Activated naive CD4-positive, alpha-beta T cell treated with anti-CD3 and anti-CD28 coated beads, Interleukin-2, amount 50 U/mL, for 72 hours (primary cell): ENCODE measurements at regions not wholly inside any gene's neighbourhood (a gene's known extent, or its start where the extent isn't known, plus 50 kb on each side); places are given as distances from the start of the nearest gene placed in this dataset.
"Not testable (repeated sequence)": the region's sequence is repeated elsewhere in the genome, so short reads cannot be mapped to it uniquely, and the experiment has no call there.

Experiments used
- ATAC-seq, 2 donors: fragments of 150-1000 bp; cut with Tn5 transposase; 2 replicates each; pipeline ENCODE4 v1.10.0; 2021; ENCODE audit warnings: mild to moderate bottlenecking in 2 of 2, moderate library complexity in 2 of 2
- DNase-seq, 2 donors: peaks; one replicate each; pipeline ENCODE4 v3.0.0; 2021 to 2022; ENCODE audit warnings: low spot score in 2 of 2
- H3K27ac Mint-ChIP-seq, 2 donors: one replicate each; pipeline ENCODE4 v1.8.0; 2022; ENCODE audit warnings: mild to moderate bottlenecking in 2 of 2, mixed read lengths in 2 of 2
- H3K36me3 Mint-ChIP-seq, 2 donors: one replicate each; pipeline ENCODE4 v1.8.0; 2022; ENCODE audit warnings: mixed read lengths in 2 of 2
- H3K9me3 Mint-ChIP-seq, 2 donors: one replicate each; pipeline ENCODE4 v1.8.0; 2022; ENCODE audit warnings: mixed read lengths in 2 of 2

DNA sequence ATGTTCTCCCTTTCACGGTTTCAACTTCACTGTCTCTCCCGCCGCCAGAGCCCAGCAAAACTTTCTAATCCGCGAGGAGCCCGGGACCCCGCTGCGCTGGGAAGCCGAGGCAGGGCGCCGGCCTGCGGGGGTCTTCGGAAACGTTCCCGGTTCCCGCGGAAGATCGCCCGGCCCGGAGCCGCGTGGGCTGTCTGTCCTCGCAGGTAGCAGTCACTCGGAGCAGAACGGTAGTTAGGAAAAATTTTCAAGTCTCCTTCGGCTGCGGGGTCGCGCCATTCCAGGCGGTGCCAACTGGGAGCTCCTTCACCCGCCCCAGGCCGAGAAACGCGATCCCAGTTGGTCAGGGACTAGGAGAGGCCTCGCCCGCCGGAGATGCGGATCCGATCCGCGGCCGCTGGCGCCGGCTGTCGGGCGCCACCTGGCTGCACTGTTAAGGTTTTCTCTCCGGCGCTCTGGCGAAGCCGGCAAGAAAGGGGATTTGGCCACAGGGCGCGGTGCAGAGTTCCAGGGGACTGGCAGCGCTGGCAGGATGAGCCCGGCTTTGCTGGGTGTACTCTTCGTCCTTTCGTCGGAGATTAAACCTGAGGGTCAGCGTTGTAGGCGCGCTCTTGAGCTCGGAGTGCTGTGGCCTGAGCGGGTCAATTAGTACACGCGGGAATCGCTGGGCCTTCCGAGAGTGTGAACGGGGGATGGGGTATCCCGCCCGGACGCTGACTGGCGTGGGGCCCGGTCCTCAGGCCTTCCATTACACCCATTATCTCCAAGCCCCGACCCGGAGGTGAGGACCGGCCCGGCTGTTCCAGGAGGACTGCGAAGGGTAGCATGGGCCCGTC lies 135.4 kb downstream of the KCNJ12 start:
- DNase-seq (peak; percentile 52 to 62), ATAC-seq (peak; percentile 81 to 88)
- H3K36me3 Mint-ChIP-seq, result no peaks in the 10 kb centered on the region
- peak overlapping the region in 1 of 2 donors; percentile 21 for H3K27ac Mint-ChIP-seq
- no peaks in the 10 kb centered on the region for H3K9me3 Mint-ChIP-seq

- ATAC-seq (peak in 1 of 2 donors; percentile 22), DNase-seq (no peak)
- no peak overlapping the region for H3K27ac Mint-ChIP-seq
- H3K36me3 Mint-ChIP-seq, result no peaks in the 10 kb centered on the region
- no peaks in the 10 kb centered on the region for H3K9me3 Mint-ChIP-seq
Observed at GRCh38 chr17:21512307-21513011, 136.3 kb downstream of the KCNJ12 start.

DNA sequence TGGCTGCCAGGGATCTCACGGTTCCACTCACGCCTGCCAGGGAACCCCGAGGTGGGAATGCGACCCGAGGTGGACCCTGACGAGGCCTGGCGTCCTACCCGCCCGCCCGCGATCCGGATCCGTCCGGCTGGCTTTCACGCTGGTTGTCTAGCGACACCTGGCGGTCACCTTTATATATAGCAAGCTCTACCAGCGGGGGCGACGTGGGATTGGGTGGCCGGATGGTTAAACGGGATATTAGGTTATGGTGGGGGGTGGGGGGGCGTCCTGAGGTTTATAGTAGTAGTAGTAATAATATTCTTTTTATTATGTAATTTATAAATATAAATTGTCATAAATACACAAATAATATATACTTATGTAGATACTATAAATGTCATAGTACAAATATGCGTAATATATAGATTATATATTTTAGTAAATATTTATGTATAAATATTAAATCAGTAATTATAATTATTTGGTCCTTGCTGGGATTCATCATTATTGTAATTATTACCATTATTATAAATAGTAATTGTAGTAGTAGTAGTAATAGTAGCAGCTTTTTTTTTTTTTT lies 136.9 kb downstream of the KCNJ12 start:
- peak; percentile 75 to 81 for ATAC-seq
- DNase-seq, result peak; percentile 69 to 80
- H3K9me3 Mint-ChIP-seq, result no peaks in the 10 kb centered on the region
- H3K27ac Mint-ChIP-seq, result no peak overlapping the region
- H3K36me3 Mint-ChIP-seq, result no peaks in the 10 kb centered on the region

DNA sequence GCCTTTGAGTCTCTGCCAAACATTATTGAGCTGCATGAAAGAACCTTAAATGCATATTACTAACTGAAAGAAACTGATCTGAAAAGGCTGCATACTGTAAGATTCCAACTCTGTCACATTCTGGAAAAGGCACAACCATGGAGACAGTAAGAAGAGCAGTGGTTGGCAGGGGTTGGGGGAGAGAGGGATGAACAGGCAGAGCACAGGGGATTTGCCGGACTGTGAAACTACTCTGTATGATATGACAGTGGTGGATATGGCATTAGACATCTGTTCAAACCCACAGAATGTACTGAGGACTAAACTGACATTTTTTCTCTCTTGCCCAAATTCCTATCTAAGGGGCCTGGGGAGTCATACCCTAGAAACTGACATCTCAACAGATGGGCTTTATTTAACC lies 138.4 kb downstream of the KCNJ12 start:
- ATAC-seq, H3K9me3 Mint-ChIP-seq, DNase-seq: not testable (repeated sequence)

DNA sequence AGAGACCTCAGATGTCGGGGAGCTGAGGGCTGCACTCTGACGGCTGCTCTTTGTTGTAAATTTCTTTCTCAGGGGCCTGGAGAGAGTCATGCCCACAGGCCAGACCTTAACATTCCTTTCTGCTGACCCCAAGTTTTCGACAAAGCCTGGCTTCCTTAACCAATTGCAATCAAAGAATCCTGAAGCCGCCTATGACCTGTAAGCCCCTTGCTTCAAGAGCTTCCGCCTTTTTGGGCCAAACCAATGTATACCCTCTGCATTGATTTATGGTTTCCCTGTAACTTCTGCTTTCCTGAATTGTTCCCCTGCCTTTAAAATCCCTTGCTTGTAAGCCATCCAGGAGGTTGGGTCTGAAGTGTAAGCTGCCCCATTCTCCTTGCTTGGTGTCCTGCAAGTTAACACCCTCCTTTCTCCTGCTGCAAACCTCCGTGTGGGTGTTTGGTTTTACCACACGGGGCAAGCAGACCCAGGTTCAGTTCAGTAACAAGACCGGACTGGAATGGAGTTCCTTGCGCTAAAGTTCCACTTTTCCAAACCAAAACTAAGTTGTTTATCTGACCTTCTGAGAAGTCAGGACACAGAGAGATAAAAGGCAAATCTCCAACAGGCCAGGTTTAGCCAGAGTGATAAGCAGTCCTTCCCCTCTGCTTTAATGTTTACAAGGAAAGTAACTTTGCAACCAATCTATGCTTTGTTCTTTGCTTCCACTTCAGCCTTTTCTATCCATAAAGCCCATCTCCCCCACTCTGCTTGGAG lies 141.6 kb downstream of the KCNJ12 start:
- Mint-ChIP-seq H3K36me3 (no peaks in the 10 kb centered on the region), H3K9me3 (no peaks in the 10 kb centered on the region), H3K27ac (no peak overlapping the region)
- no peak for ATAC-seq
- no peak for DNase-seq

More for the DNA sequence above, 138.4 kb downstream of the KCNJ12 start:
- H3K36me3 Mint-ChIP-seq, H3K27ac Mint-ChIP-seq: not testable (repeated sequence)

DNA sequence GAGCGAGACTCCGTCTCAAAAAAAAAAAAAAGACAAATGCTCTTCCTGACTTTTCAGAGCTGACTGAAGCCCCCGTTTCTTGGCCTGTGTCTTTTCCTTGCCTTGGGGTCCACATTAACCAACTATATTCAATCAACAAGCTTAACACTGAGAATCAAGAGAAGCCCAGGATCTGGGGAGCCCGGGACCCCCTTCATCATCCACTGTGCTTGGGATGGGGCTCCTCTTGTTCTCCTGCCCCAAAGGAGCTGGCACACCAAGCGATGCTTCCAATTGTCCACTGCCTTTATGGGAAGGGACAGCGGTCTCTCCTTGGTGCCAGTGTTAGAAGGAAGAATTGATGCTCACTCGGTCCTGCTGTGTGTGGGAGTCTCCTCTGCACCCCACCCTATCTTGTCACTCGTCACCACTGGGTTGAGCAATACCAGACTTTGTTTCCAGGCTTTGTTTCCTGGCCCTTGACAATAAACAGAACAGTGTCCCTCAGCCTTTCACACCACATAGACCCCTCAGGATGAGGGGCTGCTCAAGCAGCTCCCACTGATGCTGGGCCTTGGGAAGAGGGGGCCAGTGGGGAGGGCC lies 146.7 kb downstream of the KCNJ12 start:
- DNase-seq (no peak), ATAC-seq (no peak)
- H3K27ac Mint-ChIP-seq, result no peak overlapping the region
- no peaks in the 10 kb centered on the region for H3K36me3 Mint-ChIP-seq
- H3K9me3 Mint-ChIP-seq, result no peaks in the 10 kb centered on the region

- no peak for ATAC-seq
- Mint-ChIP-seq H3K9me3 (no peaks in the 10 kb centered on the region), H3K36me3 (no peaks in the 10 kb centered on the region), H3K27ac (no peak overlapping the region)
- no peak for DNase-seq
Observed at GRCh38 chr17:21523497-21524210, 147.5 kb downstream of the KCNJ12 start.

GRCh38 chr17:21524211-21524591 lies 148.0 kb downstream of the KCNJ12 start:
- Mint-ChIP-seq H3K27ac (no peak overlapping the region), H3K9me3 (no peaks in the 10 kb centered on the region), H3K36me3 (no peaks in the 10 kb centered on the region)
- ATAC-seq, result no peak
- DNase-seq, result no peak

- no peaks in the 10 kb centered on the region for H3K36me3 Mint-ChIP-seq
Observed at GRCh38 chr17:21525464-21526130, 149.4 kb downstream of the KCNJ12 start.

GRCh38 chr17:21528031-21528695 lies 152.0 kb downstream of the KCNJ12 start:
- peaks cover 0 to 14% of the 10 kb centered on the region in 2 donors for H3K36me3 Mint-ChIP-seq
- H3K27ac Mint-ChIP-seq, result no peak overlapping the region
- DNase-seq (no peak), ATAC-seq (no peak)
- H3K9me3 Mint-ChIP-seq, result no peaks in the 10 kb centered on the region

More at GRCh38 chr17:21525464-21526130, 149.4 kb downstream of the KCNJ12 start:
- DNase-seq (no peak), ATAC-seq (no peak)
- no peaks in the 10 kb centered on the region for H3K9me3 Mint-ChIP-seq
- no peak overlapping the region for H3K27ac Mint-ChIP-seq

GRCh38 chr17:21530311-21530710 lies 154.2 kb downstream of the KCNJ12 start:
- Mint-ChIP-seq H3K27ac (no peak overlapping the region), H3K9me3 (no peaks in the 10 kb centered on the region), H3K36me3 (peaks cover 7 to 28% of the 10 kb centered on the region in 2 donors)
- no peak for ATAC-seq
- no peak for DNase-seq

GRCh38 chr17:21530841-21531240 lies 154.7 kb downstream of the KCNJ12 start:
- Mint-ChIP-seq H3K27ac (no peak overlapping the region), H3K9me3 (no peaks in the 10 kb centered on the region), H3K36me3 (peaks cover 12 to 30% of the 10 kb centered on the region in 2 donors)
- no peak for ATAC-seq
- DNase-seq, result no peak

DNA sequence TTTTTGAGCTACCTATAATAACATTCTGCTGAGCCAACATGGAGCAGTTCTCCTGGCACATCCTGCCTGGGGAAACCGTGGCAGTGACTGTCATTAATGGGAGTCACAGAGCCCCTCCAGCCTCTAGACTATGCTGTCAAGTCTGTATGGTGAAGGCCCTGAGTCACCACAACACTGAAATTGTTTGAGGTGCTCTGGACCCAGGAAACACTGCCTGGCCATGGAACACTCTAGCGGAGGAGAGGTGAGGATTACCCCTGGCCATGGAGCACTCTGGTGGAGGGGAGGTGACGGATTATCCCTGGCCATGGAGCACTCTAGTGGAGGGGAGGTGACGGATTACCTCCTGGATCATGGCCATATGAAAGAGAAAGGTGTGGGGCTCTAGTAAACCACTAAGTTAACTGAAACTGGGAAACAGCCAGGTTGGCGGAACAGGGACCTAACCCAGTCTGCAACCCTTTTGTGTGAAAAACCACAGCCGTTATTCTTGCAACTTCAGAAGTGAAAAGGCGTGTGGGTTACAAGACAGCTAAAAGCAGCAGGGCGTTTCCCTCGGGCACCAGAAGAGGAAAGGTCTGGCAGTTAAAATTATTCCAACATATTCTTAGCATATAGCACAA lies 156.7 kb downstream of the KCNJ12 start:
- Mint-ChIP-seq H3K36me3 (peaks cover 20 to 50% of the 10 kb centered on the region in 2 donors), H3K27ac (no peak overlapping the region), H3K9me3 (peaks cover 4 to 10% of the 10 kb centered on the region in 2 donors)
- ATAC-seq (peak; percentile 81 to 84), DNase-seq (no peak)

DNA sequence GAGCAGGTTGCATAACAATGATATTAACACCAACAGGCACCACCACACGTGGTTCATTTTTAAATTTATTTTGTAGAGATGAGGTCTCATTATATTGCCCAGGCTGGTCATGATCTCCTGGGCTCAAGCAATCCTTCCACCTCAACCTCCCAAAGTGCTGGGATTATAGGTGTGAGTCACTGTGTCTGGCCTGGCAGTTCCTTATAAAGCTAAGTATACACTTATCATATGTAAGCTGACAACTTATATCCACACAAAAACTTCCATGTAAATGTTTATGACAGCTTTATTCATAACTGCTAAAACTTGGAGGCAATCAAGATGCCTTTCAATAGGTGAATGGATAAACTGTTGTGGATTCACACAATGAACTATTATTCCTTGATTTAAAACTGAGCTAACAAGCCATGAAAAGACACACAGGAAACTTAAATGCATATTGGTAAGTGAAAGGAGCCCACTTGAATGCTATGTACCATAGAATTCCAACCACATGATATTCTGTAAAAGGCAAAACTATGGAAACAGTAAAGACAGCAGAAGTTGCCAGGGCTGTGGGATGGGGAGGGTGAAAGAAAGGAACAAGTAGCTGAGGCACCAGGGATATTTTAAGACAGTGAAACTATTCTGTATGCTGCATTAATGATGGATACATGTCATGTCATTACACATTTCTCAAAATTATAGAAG lies 156.5 kb upstream of the KCNJ18 start:
- peaks cover 4 to 10% of the 10 kb centered on the region in 2 donors for H3K9me3 Mint-ChIP-seq
- DNase-seq, result no peak
- H3K36me3 Mint-ChIP-seq, result peaks cover 24 to 63% of the 10 kb centered on the region in 2 donors
- ATAC-seq, result no peak
- H3K27ac Mint-ChIP-seq, result no peak overlapping the region
